GM13977 (cell line): ENCODE measurements at regions not wholly inside any gene's neighbourhood (a gene's known extent, or its start where the extent isn't known, plus 50 kb on each side); places are given as distances from the start of the nearest gene placed in this dataset.

Experiments used
- DNase-seq: peaks from one replicate; pipeline ENCODE4 v3.0.0; 2012; ENCODE audit warnings: low spot score
- CTCF ChIP-seq: IDR thresholded peaks from 2 replicates; pipeline ENCODE4 v1.5.1; 2012; ENCODE audit warnings: mild to moderate bottlenecking, control low read depth; ENCODE audit not compliant: insufficient read depth; ENCODE audit errors: extremely low read depth, missing control alignments
- in situ Hi-C: fragments of 300-500 bp; cut with MboI; formaldehyde crosslinking; loops from one replicate; pipeline ENCODE4 v1.12.0; 2022; ENCODE audit warnings: low sequenced_read_pairs, low pct_unique_long_range_greater_than_20kb, mixed read lengths, inconsistent platforms; ENCODE audit not compliant: unreplicated experiment

- TF ChIP-seq CTCF, result no peak
- DNase-seq, result no peak
- in situ Hi-C loops, result no loop called here
Observed at GRCh38 chr18:75544051-75544481, 116.6 kb upstream of the SMIM21 start.

- TF ChIP-seq CTCF, result no peak
- no peak for DNase-seq
- in situ Hi-C loops, result no loop called here
Observed at GRCh38 chr18:75538727-75539126, 111.2 kb upstream of the SMIM21 start.

- DNase-seq, result no peak
- TF ChIP-seq CTCF, result no peak
- in situ Hi-C loops, result no loop called here
Observed at GRCh38 chr18:75533950-75534349, 106.4 kb upstream of the SMIM21 start.

- no peak for DNase-seq
- in situ Hi-C loops, result no loop called here
- TF ChIP-seq CTCF, result no peak
Observed at GRCh38 chr18:75533209-75533608, 105.7 kb upstream of the SMIM21 start.

GRCh38 chr18:75531851-75532459 is 104.5 kb upstream of the SMIM21 start:
- TF ChIP-seq CTCF, result no peak
- in situ Hi-C loops, result no loop called here
- no peak for DNase-seq

- in situ Hi-C loops, result no loop called here
- no peak for TF ChIP-seq CTCF
- DNase-seq, result no peak
Observed at GRCh38 chr18:75531212-75531850, 103.8 kb upstream of the SMIM21 start.
